GM18507 (cell line): ENCODE measurements at regions not wholly inside any gene's neighbourhood (a gene's known extent, or its start where the extent isn't known, plus 50 kb on each side); places are given as distances from the start of the nearest gene placed in this dataset.
"Not testable (repeated sequence)": the region's sequence is repeated elsewhere in the genome, so short reads cannot be mapped to it uniquely, and the experiment has no call there.

Experiments used
- DNase-seq: peaks from one replicate; pipeline ENCODE4 v3.0.0; 2011; ENCODE audit warnings: low read depth; ENCODE audit not compliant: insufficient read length; ENCODE audit errors: extremely low spot score
- FAIRE-seq: peaks from 2 replicates; lab custom pipeline; 2011; peaks lifted over from hg19 to GRCh38; lab: Jason Lieb, UNC

GRCh38 chr5:62777081-62777480, 198.5 kb downstream of the LRRC70 start:
- FAIRE-seq, DNase-seq: not testable (repeated sequence)

GRCh38 chr5:62776592-62776991, 198.0 kb downstream of the LRRC70 start:
- FAIRE-seq, DNase-seq: not testable (repeated sequence)

GRCh38 chr5:62773460-62773859, 194.8 kb downstream of the LRRC70 start:
- FAIRE-seq, result no peak
- no peak for DNase-seq

- DNase-seq (no peak), FAIRE-seq (no peak)
Measured at GRCh38 chr5:62771341-62771740, 192.7 kb downstream of the LRRC70 start.

- no peak for FAIRE-seq
Measured at GRCh38 chr5:62767650-62768049, 189.0 kb downstream of the LRRC70 start.

GRCh38 chr5:62767077-62767476, 188.5 kb downstream of the LRRC70 start:
- no peak for DNase-seq
- no peak for FAIRE-seq

More at GRCh38 chr5:62767650-62768049, 189.0 kb downstream of the LRRC70 start:
- no peak for DNase-seq

- no peak for DNase-seq
- no peak for FAIRE-seq
Measured at GRCh38 chr5:62762503-62762902, 183.9 kb downstream of the LRRC70 start.

- not testable (repeated sequence) for FAIRE-seq, DNase-seq
Measured at GRCh38 chr5:62757686-62758085, 179.1 kb downstream of the LRRC70 start.

- DNase-seq, FAIRE-seq: not testable (repeated sequence)
Measured at GRCh38 chr5:62752998-62753367, 174.4 kb downstream of the LRRC70 start.

GRCh38 chr5:62752056-62752997, 173.7 kb downstream of the LRRC70 start:
- not testable (repeated sequence) for FAIRE-seq, DNase-seq

- DNase-seq (no peak), FAIRE-seq (peak; percentile 42)
Measured at GRCh38 chr5:62742207-62742606, 163.6 kb downstream of the LRRC70 start.

GRCh38 chr5:62741761-62742160, 163.1 kb downstream of the LRRC70 start:
- FAIRE-seq, result no peak
- DNase-seq, result no peak

- no peak for DNase-seq
- FAIRE-seq, result no peak
Measured at GRCh38 chr5:62737766-62738165, 159.1 kb downstream of the LRRC70 start.

- FAIRE-seq (no peak), DNase-seq (no peak)
Measured at GRCh38 chr5:62732677-62733121, 154.1 kb downstream of the LRRC70 start.

GRCh38 chr5:62731022-62731421, 152.4 kb downstream of the LRRC70 start:
- FAIRE-seq (no peak), DNase-seq (no peak)

GRCh38 chr5:62729675-62730074, 151.1 kb downstream of the LRRC70 start:
- no peak for DNase-seq
- FAIRE-seq, result no peak

GRCh38 chr5:62727861-62728260, 149.2 kb downstream of the LRRC70 start:
- FAIRE-seq (no peak), DNase-seq (no peak)

- no peak for FAIRE-seq
- DNase-seq, result no peak
Measured at GRCh38 chr5:62727184-62727583, 148.6 kb downstream of the LRRC70 start.

- DNase-seq (no peak), FAIRE-seq (no peak)
Measured at GRCh38 chr5:62722360-62722759, 143.7 kb downstream of the LRRC70 start.

GRCh38 chr5:62720031-62720441, 141.4 kb downstream of the LRRC70 start:
- peak; percentile 26 for DNase-seq
- peak; percentile 87 for FAIRE-seq
